ENCODE measurements at regions not wholly inside any gene's neighbourhood (a gene's known extent, or its start where the extent isn't known, plus 50 kb on each side); places are given as distances from the start of the nearest gene placed in this dataset.

DNA sequence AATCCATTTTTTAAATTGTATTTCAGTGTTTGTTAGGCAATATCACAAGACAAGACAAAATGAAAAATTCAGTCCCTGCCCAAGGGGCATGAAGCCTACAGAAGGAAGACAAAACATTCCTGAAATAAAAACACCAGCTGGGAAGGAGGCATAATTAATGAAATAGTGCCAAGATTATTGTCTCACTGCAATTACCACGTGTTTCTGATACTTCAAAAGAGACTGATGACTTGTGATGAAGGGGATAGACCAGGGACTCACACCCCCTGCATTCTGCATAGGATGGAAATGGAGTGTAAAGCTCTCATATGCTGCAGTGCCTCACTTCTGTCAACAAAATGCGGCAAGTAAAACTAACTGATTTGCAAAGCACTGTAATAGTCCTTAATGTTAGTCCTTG, 178.1 kb downstream of the BARD1 start:
- TF ChIP-seq, protein P1, sequence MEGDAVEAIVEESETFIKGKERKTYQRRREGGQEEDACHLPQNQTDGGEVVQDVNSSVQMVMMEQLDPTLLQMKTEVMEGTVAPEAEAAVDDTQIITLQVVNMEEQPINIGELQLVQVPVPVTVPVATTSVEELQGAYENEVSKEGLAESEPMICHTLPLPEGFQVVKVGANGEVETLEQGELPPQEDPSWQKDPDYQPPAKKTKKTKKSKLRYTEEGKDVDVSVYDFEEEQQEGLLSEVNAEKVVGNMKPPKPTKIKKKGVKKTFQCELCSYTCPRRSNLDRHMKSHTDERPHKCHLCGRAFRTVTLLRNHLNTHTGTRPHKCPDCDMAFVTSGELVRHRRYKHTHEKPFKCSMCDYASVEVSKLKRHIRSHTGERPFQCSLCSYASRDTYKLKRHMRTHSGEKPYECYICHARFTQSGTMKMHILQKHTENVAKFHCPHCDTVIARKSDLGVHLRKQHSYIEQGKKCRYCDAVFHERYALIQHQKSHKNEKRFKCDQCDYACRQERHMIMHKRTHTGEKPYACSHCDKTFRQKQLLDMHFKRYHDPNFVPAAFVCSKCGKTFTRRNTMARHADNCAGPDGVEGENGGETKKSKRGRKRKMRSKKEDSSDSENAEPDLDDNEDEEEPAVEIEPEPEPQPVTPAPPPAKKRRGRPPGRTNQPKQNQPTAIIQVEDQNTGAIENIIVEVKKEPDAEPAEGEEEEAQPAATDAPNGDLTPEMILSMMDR (IDR thresholded peaks at IDR 0.05; ENCODE audit: low read depth, low read length, missing control alignments), result no peak
- no peak for DNase-seq (ENCODE audit: low read depth)
- no peak overlapping the region for H3K4me3 ChIP-seq (ENCODE audit: low read depth, low read length)
- in situ Hi-C loops (cut with HindIII; ENCODE audit: low sequenced_read_pairs), result no loop called here

DNA sequence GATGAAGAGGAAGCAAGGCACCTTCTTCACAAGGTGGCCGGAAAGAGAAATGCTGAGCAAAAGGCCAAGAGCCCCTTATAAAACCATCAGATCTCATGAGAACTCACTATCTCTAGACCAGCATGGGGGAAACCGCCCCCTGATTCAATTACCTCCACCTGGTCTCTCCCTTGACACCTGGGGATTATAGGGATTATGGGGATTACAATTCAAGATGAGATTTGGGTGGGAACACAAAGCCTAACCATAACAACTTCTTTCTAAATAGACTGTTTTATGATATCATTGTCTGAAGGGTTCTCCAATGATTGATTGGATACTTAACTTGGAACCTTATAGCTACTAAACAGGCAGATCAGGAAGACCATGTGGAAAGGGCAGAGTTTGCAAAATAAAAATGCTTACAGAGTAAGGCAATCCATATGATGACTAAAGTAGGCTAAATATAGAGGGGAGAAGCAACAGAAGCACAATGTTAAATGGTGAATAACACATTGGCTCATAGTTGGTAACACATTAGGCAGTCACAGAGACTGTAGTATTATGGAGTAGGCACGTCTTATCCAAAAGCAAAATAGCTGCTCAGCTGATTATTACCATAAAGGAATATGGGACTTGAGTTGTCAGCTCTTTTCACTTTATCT, 179.0 kb downstream of the BARD1 start:
- TF ChIP-seq, protein P1 (IDR thresholded peaks at IDR 0.05; ENCODE audit: low read depth, low read length, missing control alignments), result no peak
- in situ Hi-C loops (cut with HindIII; ENCODE audit: low sequenced_read_pairs), result no loop called here
- no peak overlapping the region for H3K4me3 ChIP-seq (ENCODE audit: low read depth, low read length)
- no peak for DNase-seq (ENCODE audit: low read depth)

DNA sequence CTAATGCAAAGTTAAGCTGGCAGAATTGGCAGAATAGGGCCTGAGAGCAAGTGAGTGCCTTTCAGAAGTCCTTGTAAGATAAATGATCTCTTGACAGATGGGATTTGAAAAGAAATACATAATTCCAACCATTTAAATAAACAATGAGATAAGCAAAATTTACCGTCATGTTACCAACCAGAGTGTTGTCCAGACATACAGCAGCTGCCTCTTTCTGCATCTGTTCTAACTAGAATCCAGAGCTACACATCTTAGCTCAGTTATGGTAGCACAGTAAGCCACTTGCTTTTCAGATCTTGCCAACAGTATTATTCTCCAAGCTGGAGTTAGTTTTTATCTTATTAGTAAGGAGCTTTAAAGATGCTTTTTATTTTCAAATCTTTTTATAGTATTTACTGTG, 179.6 kb downstream of the BARD1 start:
- TF ChIP-seq, protein P1 (IDR thresholded peaks at IDR 0.05; ENCODE audit: low read depth, low read length, missing control alignments), result no peak
- DNase-seq (ENCODE audit: low read depth), result no peak
- no peak overlapping the region for H3K4me3 ChIP-seq (ENCODE audit: low read depth, low read length)
- in situ Hi-C loops (cut with HindIII; ENCODE audit: low sequenced_read_pairs), result no loop called here

Data from astrocyte of the cerebellum (primary cell).